GM23248 (cell line): ENCODE measurements at regions not wholly inside any gene's neighbourhood (a gene's known extent, or its start where the extent isn't known, plus 50 kb on each side); places are given as distances from the start of the nearest gene placed in this dataset.
"Not testable (repeated sequence)": the region's sequence is repeated elsewhere in the genome, so short reads cannot be mapped to it uniquely, and the experiment has no call there.

Experiments used
- DNase-seq: peaks from one replicate; pipeline ENCODE4 v3.0.0-alpha.2; 2015
- H2AFZ ChIP-seq: fragments of 200-600 bp; sonication (generic); 2 replicates; pipeline ENCODE4 v1.6.1; 2016; ENCODE audit warnings: antibody characterized with exemption
- H3F3A ChIP-seq: fragments of 200-600 bp; sonication (generic); 2 replicates; pipeline ENCODE4 v1.6.1; 2016; ENCODE audit warnings: mild to moderate bottlenecking, antibody characterized with exemption, mixed run types; ENCODE audit not compliant: insufficient read depth
- H3K27ac ChIP-seq: fragments of 200-600 bp; sonication (generic); 2 replicates; pipeline ENCODE4 v1.5.1; 2016; ENCODE audit warnings: mild to moderate bottlenecking
- H3K27me3 ChIP-seq: fragments of 200-600 bp; sonication (generic); replicated peaks from 2 replicates; pipeline ENCODE4 v1.6.1; 2016; ENCODE audit warnings: mild to moderate bottlenecking; ENCODE audit not compliant: insufficient read depth
- H3K36me3 ChIP-seq: fragments of 200-600 bp; sonication (generic); 2 replicates; pipeline ENCODE4 v1.6.1; 2016; ENCODE audit warnings: low read depth, mild to moderate bottlenecking
- H3K4me1 ChIP-seq: fragments of 200-600 bp; sonication (generic); 2 replicates; pipeline ENCODE4 v1.6.1; 2016; ENCODE audit warnings: mild to moderate bottlenecking; ENCODE audit not compliant: insufficient read depth
- H3K4me2 ChIP-seq: fragments of 200-600 bp; sonication (generic); one replicate; pipeline ENCODE4 v1.6.1; 2016; ENCODE audit warnings: mild to moderate bottlenecking; ENCODE audit not compliant: unreplicated experiment
- H3K4me3 ChIP-seq: fragments of 200-600 bp; sonication (generic); 2 replicates; pipeline ENCODE4 v1.5.1; 2016; ENCODE audit warnings: mild to moderate bottlenecking
- H3K79me2 ChIP-seq: fragments of 200-600 bp; sonication (generic); 2 replicates; pipeline ENCODE4 v1.6.1; 2016; ENCODE audit warnings: mild to moderate bottlenecking; ENCODE audit not compliant: insufficient read depth
- H3K9ac ChIP-seq: fragments of 200-600 bp; sonication (generic); 2 replicates; pipeline ENCODE4 v1.6.1; 2016; ENCODE audit warnings: mild to moderate bottlenecking
- H3K9me2 ChIP-seq: fragments of 200-600 bp; sonication (generic); 2 replicates; pipeline ENCODE4 v1.6.1; 2016; ENCODE audit warnings: mixed run types, mild to moderate bottlenecking, moderate library complexity; ENCODE audit not compliant: insufficient read depth
- H3K9me3 ChIP-seq: fragments of 200-600 bp; sonication (generic); one replicate; pipeline ENCODE4 v1.6.1; 2017; ENCODE audit warnings: low read depth
- H4K20me1 ChIP-seq: fragments of 200-600 bp; sonication (generic); 2 replicates; pipeline ENCODE4 v1.6.0; 2016; ENCODE audit not compliant: insufficient read depth
- EZH2 ChIP-seq: fragments of 200-600 bp; sonication (generic); IDR thresholded peaks from 2 replicates; pipeline ENCODE4 v1.6.1; 2018; ENCODE audit warnings: antibody characterized with exemption, mild to moderate bottlenecking; ENCODE audit not compliant: insufficient read depth, poor library complexity, severe bottlenecking
- EZH2phosphoT487 ChIP-seq: fragments of 200-600 bp; sonication (generic); IDR thresholded peaks from 2 replicates; pipeline ENCODE4 v1.6.1; 2018; ENCODE audit warnings: antibody characterized with exemption, moderate library complexity, mild to moderate bottlenecking, low read depth; ENCODE audit not compliant: insufficient read depth
- WGBS, 2 experiments: methylation state at CpG; one replicate each; pipeline ENCODE4 v1.1.6; 2015 to 2017; ENCODE audit warnings: low lambda C conversion rate in 2 of 2, low coverage in 1 of 2; ENCODE audit errors: missing lambda C conversion rate in 2 of 2; 5-methylcytosine and 5-hydroxymethylcytosine counted together
- in situ Hi-C: fragments of 300-500 bp; cut with MboI; formaldehyde crosslinking; loops from 2 replicates; pipeline ENCODE4 v1.15.0; 2020

- H3K9me2 ChIP-seq, result no peaks in the 10 kb centered on the region
- no peak overlapping the region for H3K4me2 ChIP-seq
- no peak overlapping the region for H2AFZ ChIP-seq
- H3F3A ChIP-seq, result no peaks in the 10 kb centered on the region
- no peaks in the 10 kb centered on the region for H3K36me3 ChIP-seq
- H3K9ac ChIP-seq, result no peak overlapping the region
- H3K4me3 ChIP-seq, result no peak overlapping the region
- H3K9me3 ChIP-seq, result no peaks in the 10 kb centered on the region
- no peaks in the 10 kb centered on the region for H3K79me2 ChIP-seq
- no peak for DNase-seq
- in situ Hi-C loops, result no loop called here
- WGBS, 2 experiments, result 3 to 4% methylated on average over 2 of the region's 2 CpGs
- no peaks in the 10 kb centered on the region for H4K20me1 ChIP-seq
- TF ChIP-seq EZH2 (no peak), EZH2phosphoT487 (no peak)
- no peaks in the 10 kb centered on the region for H3K4me1 ChIP-seq
- no peak overlapping the region for H3K27ac ChIP-seq
- no peaks in the 10 kb centered on the region for H3K27me3 ChIP-seq
Measured at GRCh38 chr10:131363416-131363815, 51.9 kb upstream of the TCERG1L start.

- Histone ChIP-seq H3F3A (no peaks in the 10 kb centered on the region), H3K4me2 (no peak overlapping the region), H3K9ac (no peak overlapping the region), H3K4me3 (no peak overlapping the region), H3K9me3 (no peaks in the 10 kb centered on the region), H2AFZ (no peak overlapping the region), H3K79me2 (no peaks in the 10 kb centered on the region), H4K20me1 (no peaks in the 10 kb centered on the region), H3K36me3 (no peaks in the 10 kb centered on the region), H3K27ac (no peak overlapping the region), H3K4me1 (no peaks in the 10 kb centered on the region), H3K9me2 (no peaks in the 10 kb centered on the region), H3K27me3 (no peaks in the 10 kb centered on the region)
- 23 to 35% methylated on average over 8 of the region's 8 CpGs for WGBS, 2 experiments
- in situ Hi-C loops, result no loop called here
- no peak for TF ChIP-seq EZH2
- TF ChIP-seq EZH2phosphoT487, result no peak
- no peak for DNase-seq
Measured at GRCh38 chr10:131371571-131371970, 60.0 kb upstream of the TCERG1L start.

- Histone ChIP-seq H3K4me1 (no peaks in the 10 kb centered on the region), H3K27me3 (no peaks in the 10 kb centered on the region), H3K4me3 (no peak overlapping the region), H2AFZ (no peak overlapping the region), H3K9me3 (no peaks in the 10 kb centered on the region), H3K9ac (no peak overlapping the region), H3K4me2 (no peak overlapping the region), H3K36me3 (no peaks in the 10 kb centered on the region), H4K20me1 (no peaks in the 10 kb centered on the region), H3K9me2 (no peaks in the 10 kb centered on the region), H3K79me2 (no peaks in the 10 kb centered on the region), H3F3A (no peaks in the 10 kb centered on the region), H3K27ac (no peak overlapping the region)
- in situ Hi-C loops, result no loop called here
- DNase-seq, result no peak
- 42 to 51% methylated on average over 8 to 13 of the region's 13 CpGs for WGBS, 2 experiments
- TF ChIP-seq EZH2 (no peak), EZH2phosphoT487 (no peak)
Measured at GRCh38 chr10:131381576-131381975, 70.1 kb upstream of the TCERG1L start.

- H3K79me2 ChIP-seq, H3F3A ChIP-seq, H3K27me3 ChIP-seq, H3K36me3 ChIP-seq, H3K4me1 ChIP-seq, H3K27ac ChIP-seq, H3K4me3 ChIP-seq, H4K20me1 ChIP-seq, H3K9me3 ChIP-seq, H3K9ac ChIP-seq, H3K4me2 ChIP-seq, in situ Hi-C loops, H2AFZ ChIP-seq, H3K9me2 ChIP-seq, DNase-seq: not testable (repeated sequence)
- 1 to 8% methylated on average over 3 to 9 of the region's 9 CpGs for WGBS, 2 experiments
Measured at GRCh38 chr10:131385161-131385872, 73.8 kb upstream of the TCERG1L start.

GRCh38 chr10:131387018-131387529, 75.6 kb upstream of the TCERG1L start:
- H3K9me3 ChIP-seq, result no peaks in the 10 kb centered on the region
- no peak overlapping the region for H2AFZ ChIP-seq
- H3K4me2 ChIP-seq, result no peak overlapping the region
- no peak overlapping the region for H3K9ac ChIP-seq
- H3K27me3 ChIP-seq, result no peaks in the 10 kb centered on the region
- WGBS, 2 experiments, result 21 to 35% methylated on average over 9 to 11 of the region's 11 CpGs
- no peaks in the 10 kb centered on the region for H3K9me2 ChIP-seq
- H3K36me3 ChIP-seq, result no peaks in the 10 kb centered on the region
- no peaks in the 10 kb centered on the region for H3K4me1 ChIP-seq
- H4K20me1 ChIP-seq, result no peaks in the 10 kb centered on the region
- DNase-seq, result no peak
- TF ChIP-seq EZH2phosphoT487 (no peak), EZH2 (no peak)
- in situ Hi-C loops, result no loop called here
- H3K79me2 ChIP-seq, result no peaks in the 10 kb centered on the region
- H3K27ac ChIP-seq, result no peak overlapping the region
- H3K4me3 ChIP-seq, result no peak overlapping the region
- H3F3A ChIP-seq, result no peaks in the 10 kb centered on the region
